CD14-positive monocyte (primary cell): ENCODE measurements at regions not wholly inside any gene's neighbourhood (a gene's known extent, or its start where the extent isn't known, plus 50 kb on each side); places are given as distances from the start of the nearest gene placed in this dataset.
"Not testable (repeated sequence)": the region's sequence is repeated elsewhere in the genome, so short reads cannot be mapped to it uniquely, and the experiment has no call there.

Experiments
- DNase-seq, 3 donors: peaks; one replicate each; pipeline ENCODE4 v3.0.0-alpha.2; 2011 to 2022
- H2AFZ ChIP-seq: 2 replicates; pipeline ENCODE4 v1.6.0; 2012; ENCODE audit warnings: mild to moderate bottlenecking, low read depth, low read length, inconsistent platforms; ENCODE audit not compliant: insufficient read depth, poor library complexity, severe bottlenecking
- H3K27ac ChIP-seq, 2 donors: 1 replicate in 1 of 2; 2 replicates in 1 of 2; pipeline ENCODE4 v1.5.1; 2012 to 2013; ENCODE audit warnings: low read length in 2 of 2, control low read depth in 1 of 2, inconsistent platforms in 1 of 2, low read depth in 1 of 2, mild to moderate bottlenecking in 1 of 2
- H3K27me3 ChIP-seq, 2 donors: one replicate each; pipeline versions ENCODE4 v1.6.0 to v1.6.1; 2011 to 2013; ENCODE audit warnings: low read length in 2 of 2; ENCODE audit not compliant: control insufficient read depth in 2 of 2, insufficient read depth in 2 of 2
- H3K36me3 ChIP-seq, 2 donors: replicated peaks in 1 of 2; 1 replicate in 1 of 2; 2 replicates in 1 of 2; pipeline versions ENCODE4 v1.5.1 to v1.6.1; 2012 to 2013; ENCODE audit warnings: low read length in 2 of 2, control low read depth in 1 of 2, inconsistent platforms in 1 of 2, mild to moderate bottlenecking in 1 of 2; ENCODE audit not compliant: insufficient read depth in 2 of 2, control insufficient read depth in 1 of 2
- H3K4me1 ChIP-seq, 2 donors: 1 replicate in 1 of 2; 2 replicates in 1 of 2; pipeline versions ENCODE4 v1.5.1 to v1.6.1; 2012 to 2013; ENCODE audit warnings: low read length in 2 of 2, control low read depth in 1 of 2, inconsistent platforms in 1 of 2, mild to moderate bottlenecking in 1 of 2, moderate library complexity in 1 of 2; ENCODE audit not compliant: insufficient read depth in 2 of 2, control insufficient read depth in 1 of 2
- H3K4me2 ChIP-seq: replicated peaks from 2 replicates; pipeline ENCODE3; 2012; ENCODE audit warnings: low read length, moderate library complexity, mild to moderate bottlenecking; ENCODE audit not compliant: poor library complexity, severe bottlenecking; ENCODE audit errors: extremely low read depth
- H3K4me3 ChIP-seq, 3 experiments: fragments of 200-600 bp in 1 of 3; sonication (generic) in 1 of 3; replicated peaks in 1 of 3; 1 replicate in 2 of 3; 2 replicates in 1 of 3; pipeline ENCODE4 v1.5.1; 2011 to 2013; ENCODE audit warnings: low read length in 3 of 3, mild to moderate bottlenecking in 3 of 3, control low read depth in 2 of 3, low read depth in 2 of 3, inconsistent platforms in 1 of 3, moderate library complexity in 1 of 3
- H3K79me2 ChIP-seq: 2 replicates; pipeline ENCODE4 v1.6.0; 2012; ENCODE audit warnings: mild to moderate bottlenecking, control low read depth, inconsistent platforms, low read length, moderate library complexity; ENCODE audit not compliant: insufficient read depth
- H3K9ac ChIP-seq: 2 replicates; pipeline ENCODE4 v1.6.0; 2017; ENCODE audit warnings: low read length, mild to moderate bottlenecking; ENCODE audit not compliant: insufficient read depth, poor library complexity, severe bottlenecking
- H3K9me3 ChIP-seq, 2 donors: replicated peaks in 1 of 2; 1 replicate in 1 of 2; 2 replicates in 1 of 2; pipeline versions ENCODE4 v1.5.1 to v1.6.1; 2012 to 2013; ENCODE audit warnings: low read length in 2 of 2, control low read depth in 1 of 2; ENCODE audit not compliant: control insufficient read depth in 1 of 2, insufficient read depth in 1 of 2
- H4K20me1 ChIP-seq: 2 replicates; pipeline ENCODE4 v1.6.0; 2012; ENCODE audit warnings: mild to moderate bottlenecking, low read length, control low read depth, moderate library complexity; ENCODE audit not compliant: insufficient read depth
- H3K27ac Mint-ChIP-seq, 7 donors: one replicate each; pipeline ENCODE4 v1.8.0; 2020; ENCODE audit warnings: mild to moderate bottlenecking in 7 of 7, mixed read lengths in 7 of 7, moderate library complexity in 6 of 7, inconsistent platforms in 2 of 7
- H3K27me3 Mint-ChIP-seq, 3 donors: one replicate each; pipeline ENCODE4 v1.8.0; 2021 to 2022; ENCODE audit warnings: low read depth in 3 of 3, mild to moderate bottlenecking in 3 of 3, mixed read lengths in 3 of 3, moderate library complexity in 3 of 3, inconsistent platforms in 1 of 3
- H3K36me3 Mint-ChIP-seq, 2 donors: one replicate each; pipeline ENCODE4 v1.8.0; 2020; ENCODE audit warnings: mixed read lengths in 2 of 2, inconsistent platforms in 1 of 2, mild to moderate bottlenecking in 1 of 2
- H3K4me1 Mint-ChIP-seq: one replicate; pipeline ENCODE4 v1.8.0; 2020; ENCODE audit warnings: mild to moderate bottlenecking, mixed read lengths
- H3K4me3 Mint-ChIP-seq, 2 donors: one replicate each; pipeline ENCODE4 v1.8.0; 2020; ENCODE audit warnings: mild to moderate bottlenecking in 2 of 2, mixed read lengths in 2 of 2, moderate library complexity in 1 of 2
- H3K9me3 Mint-ChIP-seq, 7 donors: one replicate each; pipeline ENCODE4 v1.8.0; 2020 to 2022; ENCODE audit warnings: mixed read lengths in 7 of 7, mild to moderate bottlenecking in 6 of 7, moderate library complexity in 6 of 7, inconsistent platforms in 2 of 7
- WGBS: methylation state at CpG from one replicate; pipeline ENCODE4 v1.1.5; 2013; ENCODE audit warnings: missing lambda C conversion rate; ENCODE audit not compliant: insufficient coverage; 5-methylcytosine and 5-hydroxymethylcytosine counted together
- intact Hi-C, 2 donors: fragments of 100-400 bp; cut with micrococcal nuclease; formaldehyde crosslinking; loops; one replicate each; pipeline versions ENCODE4 v1.15.0 to v1.15.1; 2023

DNA sequence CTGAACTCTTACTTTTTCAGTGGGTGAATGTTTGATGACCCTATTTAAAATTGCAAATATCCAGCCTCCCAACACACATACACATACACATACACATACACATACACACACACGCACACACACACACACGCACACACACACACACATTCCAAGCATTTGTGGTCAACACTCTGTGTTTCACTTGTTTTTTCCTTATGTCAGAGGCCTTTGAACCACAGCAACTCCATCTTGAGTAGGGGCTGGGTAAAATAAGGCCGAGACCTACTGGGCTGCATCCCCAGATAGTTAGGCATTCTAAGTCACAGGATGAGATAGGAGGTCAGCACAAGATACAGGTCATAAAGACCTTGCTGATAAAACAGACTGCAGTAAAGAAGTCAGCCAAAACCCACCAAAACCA is 56.6 kb upstream of the BDP1 start:
- H3K36me3 Mint-ChIP-seq, H3K4me1 Mint-ChIP-seq, H3K4me3 Mint-ChIP-seq, H3K9me3 Mint-ChIP-seq, H3K79me2 ChIP-seq, H3K27me3 Mint-ChIP-seq, H3K9me3 ChIP-seq, intact Hi-C loops, H3K4me2 ChIP-seq, H4K20me1 ChIP-seq, H3K27ac Mint-ChIP-seq, H2AFZ ChIP-seq, H3K9ac ChIP-seq, DNase-seq, H3K27me3 ChIP-seq, H3K4me3 ChIP-seq, H3K27ac ChIP-seq, H3K4me1 ChIP-seq, H3K36me3 ChIP-seq: not testable (repeated sequence)
- no CpG with 5 or more reads among the region's 3 CpGs for WGBS

- H2AFZ ChIP-seq, H3K4me1 ChIP-seq, H3K9me3 ChIP-seq, H3K9ac ChIP-seq, H3K9me3 Mint-ChIP-seq, H3K79me2 ChIP-seq, H3K36me3 Mint-ChIP-seq, intact Hi-C loops, DNase-seq, H3K27ac ChIP-seq, H4K20me1 ChIP-seq, H3K4me1 Mint-ChIP-seq, H3K27ac Mint-ChIP-seq, H3K27me3 ChIP-seq, H3K4me3 ChIP-seq, H3K36me3 ChIP-seq, H3K4me3 Mint-ChIP-seq, H3K27me3 Mint-ChIP-seq, H3K4me2 ChIP-seq: not testable (repeated sequence)
- WGBS, result no CpG with 5 or more reads among the region's 3 CpGs
Observed at GRCh38 chr5:71399443-71399842, 56.0 kb upstream of the BDP1 start.

DNA sequence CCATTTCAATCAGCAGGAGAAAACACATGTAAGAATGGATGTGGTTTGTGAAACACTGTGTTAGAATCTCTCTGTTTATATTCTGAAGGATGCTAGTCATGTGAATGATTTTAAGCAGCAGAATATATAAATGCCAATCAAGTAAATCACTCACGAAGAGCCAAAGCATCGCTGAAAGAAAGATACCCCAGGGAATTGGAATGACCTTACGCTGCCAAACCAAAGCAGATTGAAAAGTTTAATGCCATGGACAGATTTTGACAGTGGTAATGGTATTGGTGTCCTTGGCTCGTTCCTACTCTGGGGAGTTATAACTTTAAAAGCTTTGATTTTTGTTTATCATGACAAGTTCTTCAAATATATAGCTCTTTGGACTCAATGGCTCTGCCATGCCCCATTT is 54.8 kb upstream of the BDP1 start:
- not testable (repeated sequence) for H3K27ac Mint-ChIP-seq, H4K20me1 ChIP-seq
- 100% methylated on average over 2 of the region's 4 CpGs for WGBS

DNA sequence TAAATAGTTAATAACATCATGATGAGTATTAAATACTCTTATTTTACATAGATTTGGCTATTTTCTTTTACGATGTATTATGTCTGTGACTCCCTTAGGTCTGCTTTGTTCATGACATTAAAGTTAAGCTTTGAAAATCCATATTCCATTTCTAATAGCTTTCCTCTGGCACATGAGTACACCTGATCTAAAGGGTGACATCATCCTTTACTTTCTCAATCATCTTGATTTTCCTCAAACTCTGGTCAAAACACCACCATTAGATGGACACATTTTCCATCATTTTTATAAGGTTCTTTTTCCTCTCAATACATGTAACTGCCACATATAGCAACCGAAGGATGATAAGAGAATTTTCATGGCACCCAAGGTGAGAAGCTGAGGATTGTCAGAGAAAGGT is 54.3 kb upstream of the BDP1 start:
- H3K9me3 Mint-ChIP-seq, H3K27me3 ChIP-seq, intact Hi-C loops, H3K4me1 Mint-ChIP-seq, H4K20me1 ChIP-seq, DNase-seq, H2AFZ ChIP-seq, H3K27ac ChIP-seq, H3K36me3 ChIP-seq, H3K79me2 ChIP-seq, H3K4me3 Mint-ChIP-seq, H3K4me3 ChIP-seq, H3K4me2 ChIP-seq, H3K4me1 ChIP-seq, H3K27me3 Mint-ChIP-seq, H3K9me3 ChIP-seq, H3K36me3 Mint-ChIP-seq, H3K27ac Mint-ChIP-seq, H3K9ac ChIP-seq: not testable (repeated sequence)
- WGBS, result no CpG with 5 or more reads among the region's 2 CpGs

More for the DNA sequence above, 54.8 kb upstream of the BDP1 start:
- H3K4me3 ChIP-seq, H3K27me3 ChIP-seq, H3K36me3 Mint-ChIP-seq, H3K4me3 Mint-ChIP-seq, H3K79me2 ChIP-seq, H3K4me1 ChIP-seq, H3K4me1 Mint-ChIP-seq, DNase-seq, H2AFZ ChIP-seq, H3K9ac ChIP-seq, intact Hi-C loops, H3K36me3 ChIP-seq, H3K27ac ChIP-seq, H3K9me3 Mint-ChIP-seq, H3K4me2 ChIP-seq, H3K27me3 Mint-ChIP-seq, H3K9me3 ChIP-seq: not testable (repeated sequence)

DNA sequence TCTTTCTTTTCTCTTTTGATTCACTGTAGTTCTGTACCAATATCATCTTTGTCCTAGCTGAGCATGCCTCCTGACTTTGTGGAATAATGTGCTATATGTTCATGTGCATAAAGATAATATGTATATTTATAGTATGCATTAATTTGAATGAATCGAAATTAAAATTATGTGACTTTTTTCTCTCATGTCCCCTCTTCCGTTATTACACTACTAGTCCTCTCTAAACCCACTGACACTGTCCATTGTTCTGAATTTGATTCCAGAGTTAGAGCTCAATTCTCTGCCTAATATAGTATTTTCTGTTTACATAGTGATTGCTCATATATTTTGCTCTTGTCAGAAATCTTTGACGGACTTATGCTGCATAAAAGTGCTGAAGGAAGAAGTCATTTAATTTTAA is 53.9 kb upstream of the BDP1 start:
- H3K27ac Mint-ChIP-seq, H3K36me3 Mint-ChIP-seq, H2AFZ ChIP-seq, H3K36me3 ChIP-seq, H3K4me3 Mint-ChIP-seq, H3K9ac ChIP-seq, H3K9me3 ChIP-seq, H3K4me2 ChIP-seq, H3K27me3 Mint-ChIP-seq, intact Hi-C loops, H3K27me3 ChIP-seq, H3K27ac ChIP-seq, DNase-seq, H3K4me3 ChIP-seq, H3K4me1 ChIP-seq, H3K79me2 ChIP-seq, H3K9me3 Mint-ChIP-seq, H4K20me1 ChIP-seq, H3K4me1 Mint-ChIP-seq: not testable (repeated sequence)
- WGBS, result no CpG with 5 or more reads among the region's 3 CpGs
